ENCODE measurements at regions not wholly inside any gene's neighbourhood (a gene's known extent, or its start where the extent isn't known, plus 50 kb on each side); places are given as distances from the start of the nearest gene placed in this dataset.

DNA sequence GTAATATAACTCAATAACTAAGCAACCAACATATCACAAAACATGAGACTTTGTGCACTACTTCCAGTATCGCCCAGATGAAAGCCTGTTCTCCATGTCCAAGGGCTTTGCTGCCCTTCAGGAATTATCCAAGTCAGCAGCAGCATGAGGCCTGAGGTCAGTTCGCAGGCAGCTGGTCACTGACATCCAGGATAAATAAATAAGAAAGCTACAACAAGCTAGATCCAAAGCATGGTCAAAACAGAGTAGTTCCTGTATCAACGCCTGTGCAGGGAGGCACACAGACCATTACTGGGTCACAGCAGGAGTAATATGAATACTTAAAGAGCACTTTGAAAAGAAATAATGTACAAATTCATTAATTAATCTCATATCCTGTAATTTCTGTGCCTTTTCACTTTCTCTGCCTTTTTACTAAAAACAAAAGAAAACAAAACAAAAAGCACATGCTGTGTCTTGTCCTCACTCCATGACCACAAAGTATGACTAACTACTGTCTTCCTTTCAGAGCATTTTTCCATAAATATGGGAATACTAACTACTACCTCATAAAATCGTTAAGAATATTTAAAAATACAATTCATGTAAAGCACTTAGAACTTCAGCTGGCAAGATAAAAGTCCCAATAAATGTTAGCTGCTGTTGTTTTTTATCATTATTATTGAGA, 374.9 kb upstream of the IRAK1BP1 start:
- TF ChIP-seq, protein P1, sequence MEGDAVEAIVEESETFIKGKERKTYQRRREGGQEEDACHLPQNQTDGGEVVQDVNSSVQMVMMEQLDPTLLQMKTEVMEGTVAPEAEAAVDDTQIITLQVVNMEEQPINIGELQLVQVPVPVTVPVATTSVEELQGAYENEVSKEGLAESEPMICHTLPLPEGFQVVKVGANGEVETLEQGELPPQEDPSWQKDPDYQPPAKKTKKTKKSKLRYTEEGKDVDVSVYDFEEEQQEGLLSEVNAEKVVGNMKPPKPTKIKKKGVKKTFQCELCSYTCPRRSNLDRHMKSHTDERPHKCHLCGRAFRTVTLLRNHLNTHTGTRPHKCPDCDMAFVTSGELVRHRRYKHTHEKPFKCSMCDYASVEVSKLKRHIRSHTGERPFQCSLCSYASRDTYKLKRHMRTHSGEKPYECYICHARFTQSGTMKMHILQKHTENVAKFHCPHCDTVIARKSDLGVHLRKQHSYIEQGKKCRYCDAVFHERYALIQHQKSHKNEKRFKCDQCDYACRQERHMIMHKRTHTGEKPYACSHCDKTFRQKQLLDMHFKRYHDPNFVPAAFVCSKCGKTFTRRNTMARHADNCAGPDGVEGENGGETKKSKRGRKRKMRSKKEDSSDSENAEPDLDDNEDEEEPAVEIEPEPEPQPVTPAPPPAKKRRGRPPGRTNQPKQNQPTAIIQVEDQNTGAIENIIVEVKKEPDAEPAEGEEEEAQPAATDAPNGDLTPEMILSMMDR (IDR thresholded peaks at IDR 0.05), result no peak
- no peak for TF ChIP-seq POLR2A (IDR thresholded peaks at IDR 0.05)
